ENCODE measurements at regions not wholly inside any gene's neighbourhood (a gene's known extent, or its start where the extent isn't known, plus 50 kb on each side); places are given as distances from the start of the nearest gene placed in this dataset.

GRCh38 chr6:114537977-114538376 lies 195.2 kb upstream of the HS3ST5 start:
- no peak overlapping the region for H3K4me2 ChIP-seq (ENCODE audit: insufficient read depth in 1 of 2, low read depth in 2 of 2, low read length in 2 of 2)
- H2BK120ac ChIP-seq (replicated peaks; ENCODE audit: low read depth, low read length): no peak overlapping the region
- no peak overlapping the region for H4K91ac ChIP-seq (replicated peaks; ENCODE audit: insufficient read length, low read length)
- H4K8ac ChIP-seq (ENCODE audit: extremely low read depth, insufficient read depth, low read length): no peak overlapping the region
- no peaks in the 10 kb centered on the region for H3K27me3 ChIP-seq (replicated peaks in 1 of 4; ENCODE audit: control insufficient read depth in 3 of 4, extremely low read depth in 1 of 4, insufficient read depth in 3 of 4, low read length in 3 of 4)
- H3K4ac ChIP-seq (replicated peaks; ENCODE audit: insufficient read length, low read depth, low read length): no peak overlapping the region
- no peak overlapping the region for H3K18ac ChIP-seq (ENCODE audit: extremely low read depth, low read length)
- H2AFZ ChIP-seq (ENCODE audit: low read length): no peak overlapping the region
- H2BK12ac ChIP-seq (ENCODE audit: low read depth, low read length): no peak overlapping the region
- no peak overlapping the region for H3K27ac ChIP-seq (ENCODE audit: low read depth, low read length)
- no peaks in the 10 kb centered on the region for H3K79me1 ChIP-seq (ENCODE audit: low read depth, low read length)
- H2BK15ac ChIP-seq (ENCODE audit: low read length): no peak overlapping the region
- DNase-seq (ENCODE audit: low read depth in 1 of 2, low spot score in 2 of 2) (no peak), FAIRE-seq (no peak)
- H3K14ac ChIP-seq (ENCODE audit: insufficient read length): no peak overlapping the region
- POLR2A ChIA-PET (ENCODE audit: partially characterized antibody): no interaction called here
- H3K79me2 ChIP-seq (ENCODE audit: control insufficient read depth in 1 of 2, insufficient read depth in 2 of 2, low read length in 2 of 2): no peaks in the 10 kb centered on the region
- H2AK5ac ChIP-seq (ENCODE audit: low read depth, low read length): no peak overlapping the region
- H4K20me1 ChIP-seq (replicated peaks in 1 of 2; ENCODE audit: control insufficient read depth in 1 of 2, insufficient read depth in 2 of 2, low read length in 2 of 2): no peaks in the 10 kb centered on the region
- WGBS, 2 experiments (ENCODE audit: extremely low coverage in 1 of 2, insufficient coverage in 1 of 2, insufficient read length in 1 of 2, insufficient replicate concordance in 2 of 2, low coverage in 1 of 2, low lambda C conversion rate in 2 of 2, missing lambda C conversion rate in 1 of 2): 93% methylated on average over 3 of the region's 3 CpGs; no CpG with 5 or more reads in 1 of the 2 experiments
- peaks cover 0 to 5% (median 0%) of the 10 kb centered on the region in 4 experiments; a peak in 1 of 7 replicates for H3K4me1 ChIP-seq (replicated peaks in 1 of 4; ENCODE audit: control insufficient read depth in 3 of 4, insufficient read depth in 4 of 4, low read length in 3 of 4)
- CTCF ChIA-PET (ENCODE audit: partially characterized antibody): interaction anchor here (1.1 kb wide), 1 partner anchor 19 kb away, joined by 3 read pairs; no protein-coding TSS in a partner anchor
- H3K23ac ChIP-seq (ENCODE audit: insufficient read length): no peak overlapping the region
- no peak overlapping the region for H3K9ac ChIP-seq (replicated peaks in 1 of 4; ENCODE audit: extremely low read depth in 1 of 4, low read depth in 3 of 4, low read length in 3 of 4)
- no peak for TF ChIP-seq E2F6 (IDR thresholded peaks at IDR 0.05)
- no peak for TF ChIP-seq FOSL1 (IDR thresholded peaks at IDR 0.05; ENCODE audit: insufficient read depth, low read depth, low read length)
- no peak for TF ChIP-seq PHF8 (conservative IDR thresholded peaks at IDR 0.05; ENCODE audit: low read depth, low read length)
- no peak for TF ChIP-seq KDM4A (IDR thresholded peaks at IDR 0.05; ENCODE audit: low read depth, low read length, severe bottlenecking)
- TF ChIP-seq ASH2L (IDR thresholded peaks at IDR 0.05; ENCODE audit: low read length): no peak
- no peak for TF ChIP-seq BACH1 (IDR thresholded peaks at IDR 0.05; ENCODE audit: low read length)
- H2BK20ac ChIP-seq (ENCODE audit: low read length): no peak overlapping the region
- H3K36me3 ChIP-seq (ENCODE audit: control insufficient read depth in 2 of 4, insufficient read depth in 4 of 4, low read length in 3 of 4): no peaks in the 10 kb centered on the region
- H2BK5ac ChIP-seq (ENCODE audit: low read depth, low read length): no peak overlapping the region
- no peak overlapping the region for H4K5ac ChIP-seq (ENCODE audit: insufficient read length, low read depth, low read length)
- H3K4me3 ChIP-seq (ENCODE audit: extremely low read depth in 1 of 4, insufficient read depth in 2 of 4, low read depth in 3 of 4, low read length in 4 of 4): no peak overlapping the region
- no peaks in the 10 kb centered on the region for H3K23me2 ChIP-seq (ENCODE audit: low read depth, low read length)
- H3K9me3 ChIP-seq (ENCODE audit: insufficient read depth in 2 of 2, low read depth in 1 of 2, low read length in 1 of 2): no peaks in the 10 kb centered on the region; a peak in 1 of 4 replicates
- no peak overlapping the region for H3K56ac ChIP-seq (replicated peaks; ENCODE audit: insufficient read length, low read depth, low read length)
